ENCODE measurements at regions not wholly inside any gene's neighbourhood (a gene's known extent, or its start where the extent isn't known, plus 50 kb on each side); places are given as distances from the start of the nearest gene placed in this dataset.

DNA sequence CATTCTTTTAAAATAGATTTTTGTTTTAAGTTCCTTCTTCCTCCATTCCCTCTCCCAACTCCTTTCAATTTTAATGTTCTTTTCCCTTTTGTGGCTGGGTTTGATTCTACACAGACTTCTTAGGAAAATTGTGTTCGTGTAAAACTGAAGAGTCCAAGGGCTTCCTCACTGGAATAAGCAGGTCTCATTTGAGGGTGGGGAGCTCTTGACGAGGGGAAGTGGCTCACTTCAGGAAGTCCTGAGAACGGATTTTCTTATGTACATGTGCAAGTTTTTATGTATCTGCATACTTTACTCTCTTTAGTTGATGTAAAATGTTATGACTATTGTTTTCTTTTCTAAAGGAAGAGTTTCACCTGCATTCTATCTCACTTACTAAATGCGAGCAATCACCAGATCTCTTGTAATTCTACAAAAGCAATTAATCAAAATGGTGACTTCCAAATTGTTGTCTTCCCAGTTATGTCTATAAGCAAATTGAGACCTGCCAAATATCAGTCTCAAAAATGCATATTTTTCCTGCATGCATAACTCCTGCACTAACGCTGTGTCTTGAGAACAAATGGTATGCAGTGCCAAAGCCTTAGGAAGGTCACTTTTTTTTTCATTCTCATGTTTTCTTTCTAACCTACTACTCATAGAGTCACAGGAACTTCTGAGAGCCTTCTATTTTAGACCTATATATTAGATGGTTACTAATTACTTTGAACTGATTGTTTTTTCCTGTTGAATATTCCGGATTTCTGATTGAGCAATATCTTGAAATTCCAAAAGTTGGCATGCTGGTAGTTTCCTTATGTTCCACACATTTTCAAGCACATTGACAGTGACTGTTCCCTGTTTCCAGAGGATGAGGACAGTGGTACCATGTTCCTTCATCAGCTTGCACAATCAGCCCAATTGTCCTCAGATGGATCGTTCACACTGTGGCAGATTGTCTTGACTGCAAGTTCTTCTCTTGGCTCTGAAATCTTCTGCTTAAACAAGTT, 251.9 kb upstream of the PRDM1 start:
- no peak overlapping the region for H3K4me3 ChIP-seq (ENCODE audit: low read depth, low read length)
- DNase-seq (ENCODE audit: low read depth): no peak

GRCh38 chr6:105832313-105832761, 253.8 kb upstream of the PRDM1 start:
- H3K4me3 ChIP-seq (ENCODE audit: low read depth, low read length): no peak overlapping the region
- no peak for TF ChIP-seq CTCF (conservative IDR thresholded peaks at IDR 0.05; ENCODE audit: low read depth, low read length)
- peak; percentile 32 for DNase-seq (ENCODE audit: low read depth)

More for the DNA sequence above, 251.9 kb upstream of the PRDM1 start:
- no peak for TF ChIP-seq CTCF (conservative IDR thresholded peaks at IDR 0.05; ENCODE audit: low read depth, low read length)

DNA sequence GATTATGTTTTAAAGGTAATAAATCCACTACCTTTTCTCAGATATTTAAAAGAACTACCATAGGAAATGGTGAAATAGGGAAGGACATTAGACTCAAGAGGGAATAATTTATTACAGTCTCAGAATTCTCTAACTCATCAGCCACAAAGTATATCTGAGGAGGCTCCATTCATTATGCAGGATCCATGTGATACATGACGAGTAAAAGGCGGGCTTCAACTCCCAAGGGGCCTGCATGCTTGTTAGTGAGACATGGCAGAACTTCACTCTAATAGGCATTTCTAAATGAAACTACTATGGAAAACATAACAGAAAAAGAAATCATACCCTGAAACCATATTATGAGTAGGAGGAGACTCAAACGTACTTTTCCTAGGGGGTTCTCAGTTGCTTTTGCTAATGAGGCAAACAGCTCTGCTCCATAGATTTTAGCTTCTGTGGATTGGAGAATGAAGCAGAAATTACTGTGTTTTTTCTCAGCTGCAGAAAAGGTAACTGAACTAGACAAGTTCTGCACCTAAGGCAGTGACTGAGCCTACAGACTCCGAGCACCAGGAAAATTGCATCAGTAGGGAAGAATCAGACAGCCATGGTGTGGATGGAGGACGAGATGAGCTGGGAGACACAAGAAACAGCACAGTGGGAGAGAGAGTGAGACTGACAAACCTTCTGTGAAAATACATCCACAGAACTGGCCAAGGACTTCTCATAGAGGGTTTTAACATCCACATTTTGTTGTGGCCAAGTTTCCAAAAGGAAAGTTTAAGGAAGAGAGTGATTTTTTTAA, 254.6 kb upstream of the PRDM1 start:
- no peak for TF ChIP-seq CTCF (conservative IDR thresholded peaks at IDR 0.05; ENCODE audit: low read depth, low read length)
- no peak overlapping the region for H3K4me3 ChIP-seq (ENCODE audit: low read depth, low read length)
- no peak for DNase-seq (ENCODE audit: low read depth)

DNA sequence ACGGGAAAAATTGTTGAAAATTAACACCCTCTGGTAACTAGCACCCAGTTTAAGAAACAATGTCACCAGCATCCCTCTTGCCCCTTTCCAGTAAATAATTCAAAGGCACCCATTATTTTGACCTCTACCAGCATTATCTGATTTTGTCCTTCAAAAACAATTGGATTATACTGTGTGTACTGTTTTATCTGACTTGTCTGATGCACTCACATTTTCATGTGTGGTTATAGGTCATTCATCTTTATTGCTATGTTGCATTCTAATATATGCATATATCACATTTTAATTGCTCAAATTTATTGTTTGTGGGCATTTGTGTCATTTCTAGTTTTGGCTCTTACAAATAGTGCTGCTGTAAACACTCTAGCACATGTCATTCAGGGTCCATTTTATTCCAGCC, 260.9 kb upstream of the PRDM1 start:
- no peak for DNase-seq (ENCODE audit: low read depth)
- TF ChIP-seq CTCF (conservative IDR thresholded peaks at IDR 0.05; ENCODE audit: low read depth, low read length): no peak
- no peak overlapping the region for H3K4me3 ChIP-seq (ENCODE audit: low read depth, low read length)

- no peak for TF ChIP-seq CTCF (conservative IDR thresholded peaks at IDR 0.05; ENCODE audit: low read depth, low read length)
Observed at GRCh38 chr6:105824732-105825131, 261.4 kb upstream of the PRDM1 start.

GRCh38 chr6:105821777-105822176, 264.4 kb upstream of the PRDM1 start:
- TF ChIP-seq CTCF (conservative IDR thresholded peaks at IDR 0.05; ENCODE audit: low read depth, low read length): no peak
- DNase-seq (ENCODE audit: low read depth): no peak
- no peak overlapping the region for H3K4me3 ChIP-seq (ENCODE audit: low read depth, low read length)

More at GRCh38 chr6:105824732-105825131, 261.4 kb upstream of the PRDM1 start:
- peak; percentile 47 for DNase-seq (ENCODE audit: low read depth)
- no peak overlapping the region for H3K4me3 ChIP-seq (ENCODE audit: low read depth, low read length)

Measured in choroid plexus epithelial cell (primary cell).